Cardiac fibroblast (primary cell): ENCODE measurements at regions not wholly inside any gene's neighbourhood (a gene's known extent, or its start where the extent isn't known, plus 50 kb on each side); places are given as distances from the start of the nearest gene placed in this dataset.

Experiments used
- DNase-seq, 2 donors: peaks; one replicate each; pipeline versions ENCODE4 v3.0.0 to v3.0.0-alpha.2; 2010; ENCODE audit warnings: low read depth in 2 of 2
- H3K4me3 ChIP-seq, 2 donors: replicated peaks in 1 of 2; 1 replicate in 1 of 2; 2 replicates in 1 of 2; pipeline ENCODE4 v1.5.1; 2011; ENCODE audit warnings: low read depth in 2 of 2, low read length in 2 of 2, mild to moderate bottlenecking in 2 of 2, moderate library complexity in 1 of 2
- TF ChIP-seq, protein P1 (sequence below): IDR thresholded peaks from one replicate; pipeline ENCODE4 v1.5.1; 2011; ENCODE audit warnings: low read depth, mild to moderate bottlenecking, low read length, inconsistent platforms

GRCh38 chr1:189175889-189176288 lies 1301.8 kb downstream of the BRINP3 start:
- no peak overlapping the region for H3K4me3 ChIP-seq
- TF ChIP-seq, protein P1, sequence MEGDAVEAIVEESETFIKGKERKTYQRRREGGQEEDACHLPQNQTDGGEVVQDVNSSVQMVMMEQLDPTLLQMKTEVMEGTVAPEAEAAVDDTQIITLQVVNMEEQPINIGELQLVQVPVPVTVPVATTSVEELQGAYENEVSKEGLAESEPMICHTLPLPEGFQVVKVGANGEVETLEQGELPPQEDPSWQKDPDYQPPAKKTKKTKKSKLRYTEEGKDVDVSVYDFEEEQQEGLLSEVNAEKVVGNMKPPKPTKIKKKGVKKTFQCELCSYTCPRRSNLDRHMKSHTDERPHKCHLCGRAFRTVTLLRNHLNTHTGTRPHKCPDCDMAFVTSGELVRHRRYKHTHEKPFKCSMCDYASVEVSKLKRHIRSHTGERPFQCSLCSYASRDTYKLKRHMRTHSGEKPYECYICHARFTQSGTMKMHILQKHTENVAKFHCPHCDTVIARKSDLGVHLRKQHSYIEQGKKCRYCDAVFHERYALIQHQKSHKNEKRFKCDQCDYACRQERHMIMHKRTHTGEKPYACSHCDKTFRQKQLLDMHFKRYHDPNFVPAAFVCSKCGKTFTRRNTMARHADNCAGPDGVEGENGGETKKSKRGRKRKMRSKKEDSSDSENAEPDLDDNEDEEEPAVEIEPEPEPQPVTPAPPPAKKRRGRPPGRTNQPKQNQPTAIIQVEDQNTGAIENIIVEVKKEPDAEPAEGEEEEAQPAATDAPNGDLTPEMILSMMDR: no peak
- no peak for DNase-seq

- TF ChIP-seq, protein P1: no peak
- DNase-seq: no peak
- no peak overlapping the region for H3K4me3 ChIP-seq
Observed at GRCh38 chr1:189180057-189180456, 1297.6 kb downstream of the BRINP3 start.

DNA sequence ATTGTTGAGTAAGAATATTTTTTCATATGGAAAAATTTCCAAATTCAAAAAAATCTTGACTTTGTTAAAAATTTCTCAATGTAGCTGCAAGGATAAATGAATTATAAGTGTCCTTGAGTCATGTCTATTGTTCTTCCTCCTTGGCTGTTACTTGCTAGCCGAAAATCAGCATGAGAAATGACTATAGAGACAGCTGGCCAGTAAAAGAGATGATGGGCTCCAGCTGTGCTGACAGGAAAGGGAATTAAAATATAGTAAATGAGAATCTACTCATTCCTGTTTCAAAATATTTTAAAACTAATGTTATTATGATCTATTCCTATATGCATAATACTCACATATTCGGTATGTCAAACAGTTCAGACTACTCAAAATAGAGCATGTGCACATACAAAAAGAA lies 1292.6 kb downstream of the BRINP3 start:
- no peak for DNase-seq
- no peak overlapping the region for H3K4me3 ChIP-seq
- TF ChIP-seq, protein P1: no peak

- DNase-seq: no peak
- TF ChIP-seq, protein P1: no peak
- no peak overlapping the region for H3K4me3 ChIP-seq
Observed at GRCh38 chr1:189192741-189193520, 1284.7 kb downstream of the BRINP3 start.

DNA sequence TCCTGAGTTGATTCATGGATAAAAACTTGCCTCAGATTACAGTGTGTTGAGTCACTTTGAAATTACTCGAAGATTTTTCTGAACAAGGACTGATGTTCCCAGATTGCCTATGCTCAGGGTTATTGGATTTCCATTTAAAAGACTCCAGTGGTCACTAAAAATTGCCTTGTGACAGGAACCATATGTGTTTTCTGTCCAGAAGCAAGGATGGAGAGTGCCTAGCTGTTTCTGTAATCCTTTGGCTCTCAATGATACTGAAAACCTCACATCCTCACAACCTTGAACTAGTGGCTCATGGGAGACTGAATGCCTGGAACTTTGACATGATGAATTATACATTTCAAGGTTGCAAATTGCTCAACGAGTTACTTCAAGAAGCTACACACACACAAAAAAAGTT lies 1271.8 kb downstream of the BRINP3 start:
- no peak overlapping the region for H3K4me3 ChIP-seq
- no peak for DNase-seq
- TF ChIP-seq, protein P1: no peak

- DNase-seq: no peak
- no peak overlapping the region for H3K4me3 ChIP-seq
- TF ChIP-seq, protein P1: no peak
Observed at GRCh38 chr1:189206617-189207016, 1271.0 kb downstream of the BRINP3 start.

- H3K4me3 ChIP-seq: no peak overlapping the region
- DNase-seq: peak in 1 of 2 donors; percentile 1
- TF ChIP-seq, protein P1: no peak
Observed at GRCh38 chr1:189211742-189212141, 1265.9 kb downstream of the BRINP3 start.
